ENCODE measurements at regions not wholly inside any gene's neighbourhood (a gene's known extent, or its start where the extent isn't known, plus 50 kb on each side); places are given as distances from the start of the nearest gene placed in this dataset.

- H2AFZ ChIP-seq (ENCODE audit: low read length) = no peak overlapping the region
- H2AK5ac ChIP-seq (ENCODE audit: low read depth, low read length) = no peak overlapping the region
- 96% methylated on average over 3 of the region's 3 CpGs; no CpG with 5 or more reads in 1 of the 2 experiments for WGBS, 2 experiments (ENCODE audit: extremely low coverage in 1 of 2, insufficient coverage in 1 of 2, insufficient read length in 1 of 2, insufficient replicate concordance in 2 of 2, low coverage in 1 of 2, low lambda C conversion rate in 2 of 2, missing lambda C conversion rate in 1 of 2)
- no peak for DNase-seq (ENCODE audit: low read depth in 1 of 2, low spot score in 2 of 2)
- 0 out of 2 replicates have a peak overlapping the region, but pooled peaks have one; percentile 37 for H2BK20ac ChIP-seq (ENCODE audit: low read length)
- H3K79me2 ChIP-seq (ENCODE audit: control insufficient read depth in 1 of 2, insufficient read depth in 2 of 2, low read length in 2 of 2) = no peaks in the 10 kb centered on the region
- H4K8ac ChIP-seq (ENCODE audit: extremely low read depth, insufficient read depth, low read length) = no peak overlapping the region
- H3K4ac ChIP-seq (replicated peaks; ENCODE audit: insufficient read length, low read depth, low read length) = no peak overlapping the region
- no peak overlapping the region for H2BK12ac ChIP-seq (ENCODE audit: low read depth, low read length)
- no peak overlapping the region for H3K4me3 ChIP-seq (ENCODE audit: extremely low read depth in 1 of 4, insufficient read depth in 2 of 4, low read depth in 3 of 4, low read length in 4 of 4)
- no peaks in the 10 kb centered on the region for H3K36me3 ChIP-seq (ENCODE audit: control insufficient read depth in 2 of 4, insufficient read depth in 4 of 4, low read length in 3 of 4)
- no peak overlapping the region for H3K4me2 ChIP-seq (ENCODE audit: insufficient read depth in 1 of 2, low read depth in 2 of 2, low read length in 2 of 2)
- no peaks in the 10 kb centered on the region for H3K23me2 ChIP-seq (ENCODE audit: low read depth, low read length)
- H3K27ac ChIP-seq (ENCODE audit: low read depth, low read length) = no peak overlapping the region
- ChIA-PET POLR2A (ENCODE audit: partially characterized antibody) (no interaction called here), CTCF (ENCODE audit: partially characterized antibody) (no interaction called here)
- H3K9ac ChIP-seq (replicated peaks in 1 of 4; ENCODE audit: extremely low read depth in 1 of 4, low read depth in 3 of 4, low read length in 3 of 4) = no peak overlapping the region
- H4K20me1 ChIP-seq (replicated peaks in 1 of 2; ENCODE audit: control insufficient read depth in 1 of 2, insufficient read depth in 2 of 2, low read length in 2 of 2) = no peaks in the 10 kb centered on the region
- H4K5ac ChIP-seq (ENCODE audit: insufficient read length, low read depth, low read length) = no peak overlapping the region
- no peak overlapping the region for H2BK15ac ChIP-seq (ENCODE audit: low read length)
- no peak overlapping the region for H2BK120ac ChIP-seq (replicated peaks; ENCODE audit: low read depth, low read length)
- H3K4me1 ChIP-seq (replicated peaks in 1 of 4; ENCODE audit: control insufficient read depth in 3 of 4, insufficient read depth in 4 of 4, low read length in 3 of 4) = no peaks in the 10 kb centered on the region
- H3K9me3 ChIP-seq (ENCODE audit: insufficient read depth in 2 of 2, low read depth in 1 of 2, low read length in 1 of 2) = no peaks in the 10 kb centered on the region
- no peak overlapping the region for H3K23ac ChIP-seq (ENCODE audit: insufficient read length)
- H3K56ac ChIP-seq (replicated peaks; ENCODE audit: insufficient read length, low read depth, low read length) = no peak overlapping the region
- no peak overlapping the region for H2BK5ac ChIP-seq (ENCODE audit: low read depth, low read length)
- no peak overlapping the region for H4K91ac ChIP-seq (replicated peaks; ENCODE audit: insufficient read length, low read length)
- H3K14ac ChIP-seq (ENCODE audit: insufficient read length) = no peak overlapping the region
- no peaks in the 10 kb centered on the region for H3K79me1 ChIP-seq (ENCODE audit: low read depth, low read length)
- H3K18ac ChIP-seq (ENCODE audit: extremely low read depth, low read length) = no peak overlapping the region
- no peaks in the 10 kb centered on the region for H3K27me3 ChIP-seq (replicated peaks in 1 of 4; ENCODE audit: control insufficient read depth in 3 of 4, extremely low read depth in 1 of 4, insufficient read depth in 3 of 4, low read length in 3 of 4)
- FAIRE-seq = no peak
- no peak for TF ChIP-seq CHD7 (IDR thresholded peaks at IDR 0.05; ENCODE audit: insufficient replicate concordance, low read length)
Measured at GRCh38 chr4:110730318-110730717, 107.4 kb upstream of the PITX2 start.
